Right renal cortex interstitium (tissue), 3 donors: ENCODE measurements at regions not wholly inside any gene's neighbourhood (a gene's known extent, or its start where the extent isn't known, plus 50 kb on each side); places are given as distances from the start of the nearest gene placed in this dataset.

Experiments
- DNase-seq, 3 donors: peaks; one replicate each; pipeline ENCODE4 v3.0.0-alpha.2; 2013; ENCODE audit warnings: low read depth in 3 of 3, low spot score in 2 of 3

DNA sequence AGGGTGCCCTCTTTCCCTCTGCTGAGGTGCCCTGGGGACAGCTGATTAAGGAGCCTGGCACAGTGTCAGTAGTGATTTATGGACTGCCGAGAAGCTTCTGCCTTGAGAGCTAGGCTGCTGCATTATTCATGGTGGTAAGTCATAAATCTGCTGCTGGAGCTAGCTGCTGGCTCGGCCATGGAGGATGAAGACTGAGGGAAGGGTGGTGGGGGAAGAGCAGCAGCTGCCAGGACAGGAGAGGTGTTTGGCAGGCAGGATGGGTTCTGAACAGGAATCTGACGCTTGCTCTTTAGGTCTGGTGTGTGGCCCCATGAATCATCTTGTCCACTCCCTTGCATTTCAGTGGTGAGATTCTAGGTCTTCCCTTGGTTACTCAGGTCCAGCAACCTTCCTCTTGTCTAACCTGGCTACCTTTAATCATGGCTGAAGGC is 296.3 kb downstream of the DYSF start:
- no peak for DNase-seq

DNA sequence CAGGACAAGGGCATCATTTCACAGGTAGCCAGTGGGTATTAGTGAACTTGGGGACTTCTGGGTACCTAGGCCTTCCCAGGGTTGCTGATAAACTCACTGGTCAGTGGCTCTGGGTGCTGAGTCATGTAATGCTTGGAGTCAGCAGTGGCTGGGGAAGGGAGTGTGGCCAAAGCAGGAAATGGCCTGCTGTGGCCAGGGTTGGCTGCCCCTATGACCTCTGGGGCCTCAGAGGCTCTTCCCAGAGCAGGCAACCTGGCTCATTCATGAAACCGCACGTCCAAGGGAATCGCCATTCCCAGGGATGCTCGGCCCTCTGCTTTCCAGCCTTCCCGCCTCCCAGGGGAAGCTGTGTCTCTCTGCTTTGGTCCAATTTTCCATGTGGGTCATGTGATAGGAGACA is 294.9 kb downstream of the DYSF start:
- DNase-seq = no peak

DNA sequence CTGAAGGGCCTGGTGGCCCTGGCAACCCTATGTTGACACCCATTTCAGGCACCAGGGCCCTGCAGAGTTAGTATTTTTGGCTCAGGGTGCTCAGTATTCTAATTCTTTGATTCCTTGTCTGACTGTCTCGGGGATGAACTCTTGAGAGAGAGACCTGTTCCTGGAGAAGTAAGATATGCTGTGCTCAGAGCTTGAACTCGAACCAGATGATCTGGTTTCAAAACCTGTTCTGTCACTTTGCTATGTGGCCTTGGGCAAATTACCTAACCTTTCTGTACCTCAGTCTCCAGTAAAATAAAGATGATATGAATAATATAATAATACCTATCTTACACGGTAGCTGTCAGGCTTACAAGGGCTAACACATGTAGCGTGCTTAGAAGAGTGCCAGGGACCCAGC is 294.2 kb downstream of the DYSF start:
- DNase-seq = no peak

DNA sequence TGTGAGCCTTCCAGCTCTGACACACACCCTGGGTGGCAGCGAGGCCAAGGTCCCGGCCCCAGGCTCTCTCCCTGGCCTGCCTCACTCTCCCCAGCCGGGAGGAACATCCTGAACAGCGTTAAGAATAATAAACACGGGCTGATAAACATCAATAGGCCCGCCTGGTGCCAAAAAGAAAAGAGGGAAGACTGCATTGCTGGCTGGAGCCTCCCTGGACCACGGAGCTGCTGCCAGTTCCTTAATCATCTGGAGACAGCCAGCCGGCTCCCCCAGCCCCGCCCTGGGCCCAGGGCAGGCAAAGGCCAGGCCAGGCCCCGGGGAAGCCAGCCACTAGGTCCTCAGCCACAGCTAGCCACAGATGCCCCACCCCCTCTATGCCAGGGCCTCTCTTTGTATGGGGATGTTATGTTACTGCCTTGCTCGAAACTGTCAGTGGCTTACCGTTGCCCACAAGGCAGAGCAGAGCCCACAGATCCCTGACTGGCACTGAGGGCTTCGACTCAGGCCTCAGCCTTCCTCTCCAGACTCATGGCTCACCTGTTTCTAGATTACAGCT is 293.7 kb downstream of the DYSF start:
- no peak for DNase-seq

DNA sequence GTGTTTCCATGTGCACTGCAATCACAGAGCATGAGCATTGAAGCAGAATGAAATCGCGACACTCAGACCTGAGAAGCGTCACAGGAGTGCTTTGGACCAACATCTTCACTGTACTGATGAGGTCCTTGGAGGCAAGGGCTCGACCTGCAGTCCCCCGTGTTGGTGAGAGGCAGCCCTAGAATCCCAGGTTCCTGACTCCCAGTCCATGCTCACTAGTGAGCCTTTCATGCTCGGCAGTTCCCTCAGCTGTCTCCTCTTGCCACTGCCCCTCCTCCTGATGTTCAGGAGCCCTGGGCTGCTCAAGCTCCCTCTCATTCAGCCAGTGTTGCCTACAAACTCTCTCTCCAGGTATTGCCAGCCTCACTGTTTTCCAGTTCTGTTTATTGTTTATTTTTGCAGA is 291.4 kb downstream of the DYSF start:
- no peak for DNase-seq

DNA sequence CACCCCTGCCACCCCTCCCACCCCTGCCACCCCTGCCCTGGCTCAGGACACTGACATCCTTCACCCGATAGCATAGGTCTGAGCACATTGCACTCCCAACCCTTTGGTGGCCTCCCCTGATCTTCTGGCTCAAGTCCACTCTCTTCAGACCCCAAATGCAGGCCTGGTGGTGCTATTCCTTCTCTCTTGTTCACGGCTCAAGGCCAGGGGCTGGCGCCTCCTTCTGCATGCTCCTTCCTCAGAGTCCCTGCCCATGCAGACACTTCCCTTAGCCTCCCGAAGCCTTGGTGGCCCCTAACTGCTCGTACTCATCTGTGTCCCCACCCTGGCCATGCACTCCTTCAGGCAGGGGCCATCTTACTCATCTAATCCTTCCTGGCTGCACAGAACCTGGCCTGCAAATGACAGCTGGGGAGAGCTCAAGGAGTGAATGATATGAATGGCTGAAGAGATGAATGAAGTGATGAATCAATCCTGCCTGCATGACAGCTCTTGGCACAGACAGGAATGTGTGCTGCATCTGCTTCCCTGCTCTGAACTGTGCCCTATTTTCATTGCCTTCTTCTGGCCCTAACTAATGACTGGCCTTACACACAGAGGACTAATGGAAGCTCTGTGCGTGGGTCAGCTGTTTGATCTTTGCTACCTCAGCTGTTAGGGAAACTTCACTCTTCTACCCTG is 290.8 kb downstream of the DYSF start:
- DNase-seq = no peak

DNA sequence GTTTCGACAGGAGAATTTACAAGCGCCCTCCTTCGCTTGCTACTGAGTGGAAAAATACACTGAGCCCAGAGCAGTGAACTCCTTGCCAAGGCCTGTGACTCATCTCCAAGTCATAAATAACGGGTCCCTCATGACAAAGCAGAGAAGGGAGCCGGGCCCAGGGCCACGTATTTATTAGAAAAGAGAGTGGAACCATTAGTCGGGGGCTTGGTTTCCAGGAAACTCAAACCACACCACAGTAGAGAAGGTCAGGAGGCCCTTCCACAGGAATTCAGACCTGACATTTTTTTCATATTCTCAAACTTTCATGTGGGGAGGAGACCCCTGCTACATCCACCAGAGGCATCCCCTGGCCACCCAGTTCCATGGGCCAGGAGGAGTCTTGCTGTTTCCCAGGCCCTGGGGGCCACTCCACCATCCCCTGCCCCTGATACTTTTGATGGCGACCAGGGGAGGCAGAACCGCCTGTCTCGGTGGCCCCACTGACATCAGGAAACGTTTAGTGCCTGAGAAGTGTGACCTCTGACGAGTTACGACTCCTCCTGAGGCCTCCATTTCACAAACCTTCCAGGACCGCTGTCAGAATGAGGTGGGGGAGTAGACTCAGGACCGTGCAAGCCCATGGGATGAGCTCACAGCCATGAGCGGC is 289.7 kb downstream of the DYSF start:
- DNase-seq = no peak

DNA sequence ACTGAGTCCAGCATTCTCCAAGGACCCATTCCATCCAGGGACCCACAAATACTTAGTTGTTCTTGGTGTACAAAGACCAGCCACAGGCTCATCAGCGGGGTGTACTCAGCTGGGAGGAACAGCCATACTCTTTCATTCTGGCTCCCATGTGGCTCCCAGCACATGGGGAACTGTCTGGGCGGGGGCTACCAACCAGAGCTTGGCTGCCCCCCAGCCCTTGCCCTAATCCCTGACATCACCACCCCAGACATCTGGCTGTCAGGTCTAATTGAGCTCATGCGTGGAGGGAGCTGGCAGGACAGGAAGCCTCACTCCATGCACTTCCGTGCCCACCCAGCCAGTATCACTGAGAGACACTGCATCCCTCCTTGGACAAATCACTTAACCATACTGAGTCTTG is 283.6 kb downstream of the DYSF start:
- no peak for DNase-seq

DNA sequence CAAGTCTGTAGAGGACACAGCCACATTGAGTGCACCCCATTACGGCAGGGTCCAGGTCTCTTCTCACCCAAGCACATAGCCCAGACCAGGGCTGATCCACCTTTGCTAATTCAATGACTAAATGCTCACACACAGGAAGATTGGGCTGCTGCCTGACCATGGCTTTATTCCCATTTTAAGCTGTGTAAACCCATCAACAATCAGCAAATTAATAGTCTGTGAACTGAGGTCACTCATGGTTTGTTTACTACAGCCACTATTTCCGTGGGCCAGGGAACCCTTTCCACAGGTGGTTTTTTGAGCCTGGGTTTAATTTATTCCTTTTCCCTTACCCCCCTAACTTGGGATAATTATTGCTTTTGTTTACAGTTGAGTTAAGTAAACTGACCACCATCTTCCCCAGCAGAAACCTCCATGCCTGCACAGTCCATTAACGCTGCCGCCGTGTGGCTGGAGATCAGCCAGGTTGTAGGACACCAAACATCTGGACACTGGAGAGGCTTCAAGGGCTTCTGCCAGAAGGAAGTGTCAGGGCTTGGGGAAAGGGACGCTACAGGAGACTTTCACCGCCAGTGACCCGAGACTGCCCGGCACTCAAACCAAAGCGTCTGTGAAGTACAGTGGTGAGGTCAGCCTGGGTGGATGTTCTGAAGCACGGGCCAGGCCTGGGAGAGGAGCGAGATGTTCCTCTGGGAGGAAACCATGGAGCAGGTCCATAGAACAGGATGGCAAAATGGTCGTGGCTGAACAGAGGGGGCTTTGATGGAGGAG is 282.9 kb downstream of the DYSF start:
- DNase-seq = peak; percentile 27 to 52 (median 39)
